ENCODE measurements at regions not wholly inside any gene's neighbourhood (a gene's known extent, or its start where the extent isn't known, plus 50 kb on each side); places are given as distances from the start of the nearest gene placed in this dataset.

- ChIA-PET CTCF (ENCODE audit: partially characterized antibody) (no interaction called here), POLR2A (ENCODE audit: partially characterized antibody) (no interaction called here)
- H4K91ac ChIP-seq (replicated peaks; ENCODE audit: insufficient read length, low read length), result no peak overlapping the region
- H4K20me1 ChIP-seq (replicated peaks in 1 of 2; ENCODE audit: control insufficient read depth in 1 of 2, insufficient read depth in 2 of 2, low read length in 2 of 2), result no peaks in the 10 kb centered on the region
- H2BK15ac ChIP-seq (ENCODE audit: low read length), result no peak overlapping the region
- no peaks in the 10 kb centered on the region for H3K27me3 ChIP-seq (replicated peaks in 1 of 4; ENCODE audit: control insufficient read depth in 3 of 4, extremely low read depth in 1 of 4, insufficient read depth in 3 of 4, low read length in 3 of 4)
- no peaks in the 10 kb centered on the region for H3K36me3 ChIP-seq (ENCODE audit: control insufficient read depth in 2 of 4, insufficient read depth in 4 of 4, low read length in 3 of 4)
- no peak overlapping the region for H4K8ac ChIP-seq (ENCODE audit: extremely low read depth, insufficient read depth, low read length)
- no peak for FAIRE-seq
- no peak overlapping the region for H2BK5ac ChIP-seq (ENCODE audit: low read depth, low read length)
- no peak overlapping the region for H2BK12ac ChIP-seq (ENCODE audit: low read depth, low read length)
- no peak overlapping the region for H3K4me2 ChIP-seq (ENCODE audit: insufficient read depth in 1 of 2, low read depth in 2 of 2, low read length in 2 of 2)
- peaks cover 1% of the 10 kb centered on the region; the same call in 1 of the 2 replicates for H3K23me2 ChIP-seq (ENCODE audit: low read depth, low read length)
- no peaks in the 10 kb centered on the region for H3K79me1 ChIP-seq (ENCODE audit: low read depth, low read length)
- no peak overlapping the region for H3K14ac ChIP-seq (ENCODE audit: insufficient read length)
- H3K9ac ChIP-seq (replicated peaks in 1 of 4; ENCODE audit: extremely low read depth in 1 of 4, low read depth in 3 of 4, low read length in 3 of 4), result no peak overlapping the region
- H2BK20ac ChIP-seq (ENCODE audit: low read length), result no peak overlapping the region
- H3K56ac ChIP-seq (replicated peaks; ENCODE audit: insufficient read length, low read depth, low read length), result no peak overlapping the region
- H2BK120ac ChIP-seq (replicated peaks; ENCODE audit: low read depth, low read length), result no peak overlapping the region
- no peak overlapping the region for H3K23ac ChIP-seq (ENCODE audit: insufficient read length)
- H3K4ac ChIP-seq (replicated peaks; ENCODE audit: insufficient read length, low read depth, low read length), result no peak overlapping the region
- no peak overlapping the region for H4K5ac ChIP-seq (ENCODE audit: insufficient read length, low read depth, low read length)
- H3K4me1 ChIP-seq (replicated peaks in 1 of 4; ENCODE audit: control insufficient read depth in 3 of 4, insufficient read depth in 4 of 4, low read length in 3 of 4), result no peaks in the 10 kb centered on the region
- H2AK5ac ChIP-seq (ENCODE audit: low read depth, low read length), result no peak overlapping the region
- WGBS, 2 experiments (ENCODE audit: extremely low coverage in 1 of 2, insufficient coverage in 1 of 2, insufficient read length in 1 of 2, insufficient replicate concordance in 2 of 2, low coverage in 1 of 2, low lambda C conversion rate in 2 of 2, missing lambda C conversion rate in 1 of 2), result 92 to 100% methylated on average over 1 to 3 of the region's 3 CpGs
- no peak for DNase-seq (ENCODE audit: low read depth in 1 of 2, low spot score in 2 of 2)
- no peaks in the 10 kb centered on the region for H3K9me3 ChIP-seq (ENCODE audit: insufficient read depth in 2 of 2, low read depth in 1 of 2, low read length in 1 of 2)
- no peak overlapping the region for H3K27ac ChIP-seq (ENCODE audit: low read depth, low read length)
- H3K4me3 ChIP-seq (ENCODE audit: extremely low read depth in 1 of 4, insufficient read depth in 2 of 4, low read depth in 3 of 4, low read length in 4 of 4), result no peak overlapping the region
- H3K79me2 ChIP-seq (ENCODE audit: control insufficient read depth in 1 of 2, insufficient read depth in 2 of 2, low read length in 2 of 2), result no peaks in the 10 kb centered on the region
- no peak overlapping the region for H3K18ac ChIP-seq (ENCODE audit: extremely low read depth, low read length)
- no peak overlapping the region for H2AFZ ChIP-seq (ENCODE audit: low read length)
- TF ChIP-seq SIX5 (IDR thresholded peaks at IDR 0.05; ENCODE audit: low read depth, low read length) (no peak), ZNF274 (IDR thresholded peaks at IDR 0.05; ENCODE audit: borderline replicate concordance, extremely low read depth, low read length) (no peak), CBX5 (IDR thresholded peaks at IDR 0.05; ENCODE audit: low read depth, low read length) (no peak), JUN (IDR thresholded peaks at IDR 0.05; ENCODE audit: low read depth, low read length) (no peak), KDM4A (IDR thresholded peaks at IDR 0.05; ENCODE audit: low read depth, low read length, severe bottlenecking) (no peak), BACH1 (IDR thresholded peaks at IDR 0.05; ENCODE audit: low read length) (no peak), YY1 (IDR thresholded peaks at IDR 0.05; ENCODE audit: low read depth, low read length) (no peak), POLR2A (IDR thresholded peaks at IDR 0.05; ENCODE audit: control extremely low read depth in 1 of 2, low read depth in 2 of 2, low read length in 2 of 2) (no peak), FOSL1 (IDR thresholded peaks at IDR 0.05; ENCODE audit: insufficient read depth, low read depth, low read length) (no peak), RNF2 (IDR thresholded peaks at IDR 0.05; ENCODE audit: borderline replicate concordance, low read depth, low read length, missing control alignments, poor library complexity, severe bottlenecking) (no peak), BRCA1 (IDR thresholded peaks at IDR 0.05; ENCODE audit: low read depth, low read length) (no peak), CHD2 (IDR thresholded peaks at IDR 0.05; ENCODE audit: low read length) (no peak), SIN3A (conservative IDR thresholded peaks at IDR 0.05 in 1 of 2, IDR thresholded peaks at IDR 0.05 in 1 of 2; ENCODE audit: low read depth in 1 of 2, low read length in 2 of 2) (no peak), RBBP5 (IDR thresholded peaks at IDR 0.05; ENCODE audit: borderline replicate concordance, low read depth, low read length) (no peak), EZH2 (IDR thresholded peaks at IDR 0.05; ENCODE audit: low read depth, low read length, severe bottlenecking) (no peak), MAFK (IDR thresholded peaks at IDR 0.05; ENCODE audit: low read depth, low read length) (no peak)
Observed at GRCh38 chrY:16502733-16503214, 1377.2 kb downstream of the CDY2B start.
